H1 (cell line): ENCODE measurements at regions not wholly inside any gene's neighbourhood (a gene's known extent, or its start where the extent isn't known, plus 50 kb on each side); places are given as distances from the start of the nearest gene placed in this dataset.

Experiments used
- CTCF ChIA-PET: fragments of 300-600 bp; sonication (Branson Sonifier 250); formaldehyde crosslinking; loops from one replicate; lab custom pipeline; 2021; ENCODE audit not compliant: partially characterized antibody; lab: Charles Lee
- POLR2A ChIA-PET: fragments of 300-600 bp; sonication (Branson Sonifier 250); formaldehyde crosslinking; loops from one replicate; lab custom pipeline; 2021; ENCODE audit warnings: inconsistent platforms; ENCODE audit not compliant: partially characterized antibody; lab: Charles Lee
- DNase-seq, 2 experiments: peaks; one replicate each; pipeline versions ENCODE4 v3.0.0 to v3.0.0-alpha.2; 2010 to 2022; ENCODE audit warnings: low spot score in 2 of 2, low read depth in 1 of 2, mixed read lengths in 1 of 2
- FAIRE-seq: peaks from 2 replicates; lab custom pipeline; 2011; peaks lifted over from hg19 to GRCh38; lab: Jason Lieb, UNC
- H2AFZ ChIP-seq: 2 replicates; pipeline ENCODE4 v1.8.1; 2012; ENCODE audit warnings: low read length, inconsistent platforms
- H2AK5ac ChIP-seq: 2 replicates; pipeline ENCODE4 v1.6.1; 2013; ENCODE audit warnings: low read depth, low read length
- H2BK120ac ChIP-seq: replicated peaks from 2 replicates; pipeline ENCODE3; 2013; ENCODE audit warnings: low read depth, low read length, inconsistent platforms
- H2BK12ac ChIP-seq: 2 replicates; pipeline ENCODE4 v1.6.1; 2013; ENCODE audit warnings: low read depth, low read length
- H2BK15ac ChIP-seq: 2 replicates; pipeline ENCODE4 v1.6.1; 2013; ENCODE audit warnings: low read length
- H2BK20ac ChIP-seq: 2 replicates; pipeline ENCODE4 v1.6.1; 2013; ENCODE audit warnings: low read length
- H2BK5ac ChIP-seq: 2 replicates; pipeline ENCODE4 v1.6.1; 2013; ENCODE audit warnings: low read depth, low read length
- H3K14ac ChIP-seq: 2 replicates; pipeline ENCODE4 v1.6.1; 2013; ENCODE audit warnings: inconsistent platforms; ENCODE audit not compliant: insufficient read length
- H3K18ac ChIP-seq: 2 replicates; pipeline ENCODE4 v1.6.1; 2013; ENCODE audit warnings: low read length; ENCODE audit errors: extremely low read depth
- H3K23ac ChIP-seq: 2 replicates; pipeline ENCODE4 v1.6.1; 2013; ENCODE audit warnings: inconsistent platforms; ENCODE audit not compliant: insufficient read length
- H3K23me2 ChIP-seq: 2 replicates; pipeline ENCODE4 v1.6.1; 2013; ENCODE audit warnings: low read depth, low read length
- H3K27ac ChIP-seq: 2 replicates; pipeline ENCODE4 v1.6.1; 2011; ENCODE audit warnings: low read depth, low read length, inconsistent platforms
- H3K27me3 ChIP-seq, 4 experiments: replicated peaks in 1 of 4; 1 replicate in 1 of 4; 2 replicates in 3 of 4; pipeline versions ENCODE4 v1.6.1 to v1.8.1; 2011 to 2013; ENCODE audit warnings: low read length in 3 of 4, mild to moderate bottlenecking in 3 of 4, inconsistent platforms in 2 of 4, mixed read lengths in 2 of 4, moderate library complexity in 1 of 4; ENCODE audit not compliant: control insufficient read depth in 3 of 4, insufficient read depth in 3 of 4; ENCODE audit errors: extremely low read depth in 1 of 4
- H3K36me3 ChIP-seq, 4 experiments: 2 replicates each; pipeline versions ENCODE4 v1.6.1 to v1.8.1; 2011 to 2013; ENCODE audit warnings: mild to moderate bottlenecking in 4 of 4, low read length in 3 of 4, moderate library complexity in 2 of 4, control low read depth in 1 of 4, inconsistent platforms in 1 of 4; ENCODE audit not compliant: insufficient read depth in 4 of 4, control insufficient read depth in 2 of 4
- H3K4ac ChIP-seq: replicated peaks from 2 replicates; pipeline ENCODE3; 2013; ENCODE audit warnings: low read length, low read depth, mixed read lengths, inconsistent platforms; ENCODE audit not compliant: insufficient read length
- H3K4me1 ChIP-seq, 4 experiments: replicated peaks in 1 of 4; 1 replicate in 1 of 4; 2 replicates in 3 of 4; pipeline versions ENCODE4 v1.6.1 to v1.8.1; 2011 to 2013; ENCODE audit warnings: low read length in 3 of 4, inconsistent platforms in 2 of 4, mixed read lengths in 1 of 4; ENCODE audit not compliant: insufficient read depth in 4 of 4, control insufficient read depth in 3 of 4
- H3K4me2 ChIP-seq, 2 experiments: 2 replicates each; pipeline versions ENCODE4 v1.6.1 to v1.8.1; 2011 to 2013; ENCODE audit warnings: low read depth in 2 of 2, low read length in 2 of 2, control low read depth in 1 of 2, inconsistent platforms in 1 of 2, mild to moderate bottlenecking in 1 of 2; ENCODE audit not compliant: insufficient read depth in 1 of 2
- H3K4me3 ChIP-seq, 4 experiments: fragments of 200-600, 300-600 bp in 1 of 4; sonication (generic), shearing (Covaris generic), sonication (Bioruptor Twin) in 1 of 4; 2 replicates each; pipeline versions ENCODE4 v1.5.1 to v1.8.1; 2011 to 2016; ENCODE audit warnings: low read length in 4 of 4, low read depth in 3 of 4, control low read depth in 2 of 4, inconsistent platforms in 2 of 4, mild to moderate bottlenecking in 2 of 4, mixed read lengths in 1 of 4, moderate library complexity in 1 of 4; ENCODE audit not compliant: insufficient read depth in 2 of 4; ENCODE audit errors: extremely low read depth in 1 of 4
- H3K56ac ChIP-seq: replicated peaks from 2 replicates; pipeline ENCODE3; 2013; ENCODE audit warnings: low read depth, mild to moderate bottlenecking, mixed read lengths, low read length, inconsistent platforms; ENCODE audit not compliant: insufficient read length
- H3K79me1 ChIP-seq: 2 replicates; pipeline ENCODE4 v1.6.1; 2013; ENCODE audit warnings: low read depth, low read length, control low read depth
- H3K79me2 ChIP-seq, 2 experiments: 2 replicates each; pipeline versions ENCODE4 v1.6.1 to v1.8.1; 2012 to 2013; ENCODE audit warnings: low read length in 2 of 2, mild to moderate bottlenecking in 2 of 2, inconsistent platforms in 1 of 2; ENCODE audit not compliant: insufficient read depth in 2 of 2, control insufficient read depth in 1 of 2
- H3K9ac ChIP-seq, 4 experiments: replicated peaks in 1 of 4; 1 replicate in 1 of 4; 2 replicates in 3 of 4; pipeline versions ENCODE4 v1.6.1 to v1.8.1; 2011 to 2013; ENCODE audit warnings: low read depth in 3 of 4, low read length in 3 of 4, control low read depth in 2 of 4, mild to moderate bottlenecking in 2 of 4, moderate library complexity in 2 of 4, inconsistent platforms in 1 of 4; ENCODE audit errors: extremely low read depth in 1 of 4
- H3K9me3 ChIP-seq, 2 experiments: 2 replicates each; pipeline versions ENCODE4 v1.6.1 to v1.8.1; 2012 to 2013; ENCODE audit warnings: mild to moderate bottlenecking in 2 of 2, moderate library complexity in 2 of 2, control low read depth in 1 of 2, inconsistent platforms in 1 of 2, low read depth in 1 of 2, low read length in 1 of 2, mixed read lengths in 1 of 2; ENCODE audit not compliant: insufficient read depth in 2 of 2
- H4K20me1 ChIP-seq, 2 experiments: replicated peaks in 1 of 2; 2 replicates each; pipeline versions ENCODE3 to v1.8.1; 2011 to 2013; ENCODE audit warnings: inconsistent platforms in 2 of 2, low read length in 2 of 2, mild to moderate bottlenecking in 1 of 2; ENCODE audit not compliant: insufficient read depth in 2 of 2, control insufficient read depth in 1 of 2
- H4K5ac ChIP-seq: 2 replicates; pipeline ENCODE4 v1.6.1; 2013; ENCODE audit warnings: low read length, low read depth, mixed read lengths, inconsistent platforms; ENCODE audit not compliant: insufficient read length
- H4K8ac ChIP-seq: 2 replicates; pipeline ENCODE4 v1.8.0; 2013; ENCODE audit warnings: mild to moderate bottlenecking, moderate library complexity, low read length, inconsistent platforms; ENCODE audit not compliant: insufficient read depth; ENCODE audit errors: extremely low read depth
- H4K91ac ChIP-seq: replicated peaks from 2 replicates; pipeline ENCODE3; 2013; ENCODE audit warnings: low read length, mixed read lengths, inconsistent platforms; ENCODE audit not compliant: insufficient read length
- BCL11A ChIP-seq, 2 experiments: IDR thresholded peaks; one replicate each; pipeline ENCODE4 v1.6.1; 2011; ENCODE audit warnings: low read depth in 2 of 2, low read length in 2 of 2, mild to moderate bottlenecking in 2 of 2
- CEBPB ChIP-seq: IDR thresholded peaks from 2 replicates; pipeline ENCODE4 v1.6.1; 2012; ENCODE audit warnings: low read depth, low read length
- EZH2 ChIP-seq: fragments of 200-600 bp; sonication (generic); IDR thresholded peaks from 2 replicates; pipeline ENCODE4 v1.7.1; 2012; ENCODE audit warnings: low read depth, mild to moderate bottlenecking, moderate library complexity, low read length, inconsistent platforms; ENCODE audit not compliant: severe bottlenecking
- GTF2F1 ChIP-seq: IDR thresholded peaks from 2 replicates; pipeline ENCODE4 v1.6.1; 2012; ENCODE audit warnings: low read depth, low read length, improper control_type of control experiment, borderline replicate concordance
- KDM1A ChIP-seq: fragments of 200-600, 300-600 bp; sonication (generic); IDR thresholded peaks from 2 replicates; pipeline ENCODE4 v1.7.1; 2016; ENCODE audit warnings: mild to moderate bottlenecking, low read length, borderline replicate concordance
- RNF2 ChIP-seq: fragments of 200-900, 300-1000 bp; sonication (generic); IDR thresholded peaks from 2 replicates; pipeline ENCODE4 v1.7.1; 2016; ENCODE audit warnings: borderline replicate concordance, low read depth, mild to moderate bottlenecking, antibody characterized with exemption, low read length; ENCODE audit not compliant: poor library complexity, severe bottlenecking; ENCODE audit errors: missing control alignments
- SIN3A ChIP-seq, 2 experiments: IDR thresholded peaks in 1 of 2; conservative IDR thresholded peaks in 1 of 2; 2 replicates each; pipeline ENCODE4 v1.6.1; 2011 to 2012; ENCODE audit warnings: low read length in 2 of 2, improper control_type of control experiment in 1 of 2, low read depth in 1 of 2, mild to moderate bottlenecking in 1 of 2
- SIRT6 ChIP-seq: IDR thresholded peaks from one replicate; pipeline ENCODE4 v1.7.1; 2012; ENCODE audit warnings: low read length, inconsistent platforms
- SP2 ChIP-seq: IDR thresholded peaks from 2 replicates; pipeline ENCODE4 v1.6.1; 2012; ENCODE audit warnings: mild to moderate bottlenecking, low read length, inconsistent platforms
- SRF ChIP-seq: IDR thresholded peaks from 2 replicates; pipeline ENCODE4 v1.6.1; 2011; ENCODE audit warnings: mild to moderate bottlenecking, low read depth, low read length, moderate library complexity
- TAF1 ChIP-seq: IDR thresholded peaks from 2 replicates; pipeline ENCODE4 v1.6.1; 2011; ENCODE audit warnings: mild to moderate bottlenecking, low read depth, low read length
- WGBS, 2 experiments: shearing (Covaris generic) in 1 of 2; methylation state at CpG; one replicate each; pipeline versions ENCODE4 v1.1.6 to v1.1.7; 2013 to 2015; ENCODE audit warnings: low lambda C conversion rate in 2 of 2, mixed read lengths in 2 of 2, inconsistent platforms in 1 of 2, low coverage in 1 of 2, missing lambda C conversion rate in 1 of 2; ENCODE audit not compliant: insufficient replicate concordance in 2 of 2, insufficient coverage in 1 of 2, insufficient read length in 1 of 2; ENCODE audit errors: extremely low coverage in 1 of 2, missing lambda C conversion rate in 1 of 2; 5-methylcytosine and 5-hydroxymethylcytosine counted together

DNA sequence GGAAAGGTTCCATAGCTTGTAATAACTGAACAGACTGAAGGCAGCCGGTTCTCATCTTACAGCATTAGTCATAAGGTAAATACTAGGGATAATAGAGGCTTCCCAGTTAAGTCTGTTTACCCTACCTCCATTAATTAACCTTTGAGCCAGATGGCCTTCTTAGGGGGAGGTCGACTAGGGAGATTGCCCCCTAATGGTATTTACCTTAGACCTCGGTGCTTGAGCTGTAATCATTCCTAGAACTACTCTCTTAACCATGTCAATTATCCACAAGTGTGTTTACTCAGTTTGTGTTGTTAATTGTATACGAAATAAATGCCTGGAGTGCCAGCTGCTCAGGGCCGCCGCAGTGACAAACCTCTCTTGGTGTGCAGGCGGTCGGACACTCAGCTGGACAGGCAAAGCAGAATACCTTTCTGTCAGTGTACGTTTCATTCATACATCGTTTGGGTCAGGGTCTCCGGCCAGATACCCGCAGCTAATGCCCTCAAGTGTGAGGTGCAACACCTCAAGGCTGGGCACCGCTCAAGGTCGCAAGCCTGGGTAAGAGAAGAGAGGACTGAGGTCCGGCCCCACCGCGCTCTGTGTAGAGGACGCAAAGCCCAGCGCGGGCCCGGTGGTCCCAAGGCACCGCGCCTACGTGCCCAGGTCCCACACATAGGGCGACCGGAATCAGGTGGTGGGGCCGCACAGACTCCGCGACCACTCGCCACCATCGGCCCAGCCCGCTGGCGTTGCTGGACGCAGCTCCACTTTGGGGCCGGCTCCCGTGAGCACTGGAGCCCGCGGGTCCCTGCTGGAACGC is 931.0 kb downstream of the NLGN4Y start:
- no peak for FAIRE-seq
- no peaks in the 10 kb centered on the region for H3K4me1 ChIP-seq
- H2BK120ac ChIP-seq = no peak overlapping the region
- no peak overlapping the region for H3K23ac ChIP-seq
- H4K91ac ChIP-seq = peak overlapping the region; percentile 54
- no peak overlapping the region for H3K4me3 ChIP-seq
- WGBS, 2 experiments = 95% methylated on average over 26 of the region's 39 CpGs; no CpG with 5 or more reads in 1 of the 2 experiments
- no peak overlapping the region for H3K14ac ChIP-seq
- H3K27ac ChIP-seq = no peak overlapping the region
- no peak overlapping the region for H2BK5ac ChIP-seq
- H4K8ac ChIP-seq = no peak overlapping the region; the same call in 1 of the 2 replicates
- no peak overlapping the region for H2AK5ac ChIP-seq
- no peak overlapping the region for H2BK20ac ChIP-seq
- peaks cover 0 to 12% of the 10 kb centered on the region in 2 experiments; a peak in 2 of 4 replicates for H3K9me3 ChIP-seq
- H4K5ac ChIP-seq = no peak overlapping the region
- H3K27me3 ChIP-seq = no peaks in the 10 kb centered on the region
- H2BK12ac ChIP-seq = no peak overlapping the region
- H2AFZ ChIP-seq = no peak overlapping the region
- H3K4ac ChIP-seq = no peak overlapping the region
- no peaks in the 10 kb centered on the region for H3K79me2 ChIP-seq
- H3K9ac ChIP-seq = no peak overlapping the region
- no peak overlapping the region for H3K18ac ChIP-seq
- H2BK15ac ChIP-seq = no peak overlapping the region
- H3K23me2 ChIP-seq = no peaks in the 10 kb centered on the region
- POLR2A ChIA-PET = no interaction called here
- no peaks in the 10 kb centered on the region for H4K20me1 ChIP-seq
- DNase-seq = no peak
- CTCF ChIA-PET = interaction anchor here (0.6 kb wide), 1 partner anchor 13 kb away, joined by 6 read pairs; no protein-coding TSS in a partner anchor
- H3K36me3 ChIP-seq = no peaks in the 10 kb centered on the region
- H3K79me1 ChIP-seq = no peaks in the 10 kb centered on the region
- no peak overlapping the region for H3K56ac ChIP-seq
- H3K4me2 ChIP-seq = no peak overlapping the region
- TF ChIP-seq EZH2 = no peak
- no peak for TF ChIP-seq SRF
- no peak for TF ChIP-seq GTF2F1
- no peak for TF ChIP-seq TAF1
- TF ChIP-seq CEBPB = no peak
- no peak for TF ChIP-seq RNF2
- TF ChIP-seq SIRT6 = no peak
- TF ChIP-seq SP2 = no peak
- TF ChIP-seq BCL11A (IDR thresholded peaks at IDR 0.05; ENCODE audit: low read depth in 2 of 2, low read length in 2 of 2) = no peak
- no peak for TF ChIP-seq SIN3A (conservative IDR thresholded peaks at IDR 0.05 in 1 of 2, IDR thresholded peaks at IDR 0.05 in 1 of 2; ENCODE audit: low read depth in 1 of 2, low read length in 2 of 2)
- no peak for TF ChIP-seq KDM1A
